ENCODE measurements at regions not wholly inside any gene's neighbourhood (a gene's known extent, or its start where the extent isn't known, plus 50 kb on each side); places are given as distances from the start of the nearest gene placed in this dataset.
"Not testable (repeated sequence)": the region's sequence is repeated elsewhere in the genome, so short reads cannot be mapped to it uniquely, and the experiment has no call there.

DNA sequence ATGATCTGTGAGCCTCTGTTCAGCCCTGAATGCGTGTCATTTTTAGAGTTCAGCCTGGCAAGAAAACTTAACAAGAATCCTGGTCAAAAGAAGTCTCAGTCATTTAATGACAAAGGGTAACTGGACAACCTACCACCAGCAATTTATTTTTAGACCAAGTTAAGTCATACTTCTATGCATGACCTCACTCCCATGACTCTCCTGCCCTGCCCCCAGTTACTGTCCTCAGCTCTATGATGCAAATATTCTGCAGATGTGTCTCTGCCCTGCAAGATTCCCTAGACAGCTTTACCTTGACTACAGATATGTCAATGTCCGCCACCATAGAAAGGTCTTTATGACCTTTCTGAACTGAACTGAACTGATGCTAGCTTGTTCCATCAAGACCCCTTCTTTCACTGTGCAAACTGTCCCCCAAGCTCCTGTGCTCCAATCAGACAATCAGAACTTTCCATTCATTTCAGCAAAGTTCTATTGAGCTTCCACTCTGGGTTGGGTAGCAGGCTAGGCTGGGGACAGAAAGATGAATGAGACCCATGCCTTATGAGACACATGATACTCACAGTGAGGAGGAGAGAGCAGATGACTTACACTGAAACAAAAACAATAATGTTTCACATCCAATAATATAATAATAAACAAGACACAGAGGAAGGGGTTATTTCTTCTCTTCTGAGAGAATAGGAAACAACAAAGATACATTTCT lies 255.7 kb downstream of the NPIPA8 start:
- in situ Hi-C loops (cut with HindIII; ENCODE audit: low pct_unique_long_range_greater_than_20kb, low sequenced_read_pairs); DNase-seq (ENCODE audit: low read depth in 1 of 2, low spot score in 1 of 2): not testable (repeated sequence)

DNA sequence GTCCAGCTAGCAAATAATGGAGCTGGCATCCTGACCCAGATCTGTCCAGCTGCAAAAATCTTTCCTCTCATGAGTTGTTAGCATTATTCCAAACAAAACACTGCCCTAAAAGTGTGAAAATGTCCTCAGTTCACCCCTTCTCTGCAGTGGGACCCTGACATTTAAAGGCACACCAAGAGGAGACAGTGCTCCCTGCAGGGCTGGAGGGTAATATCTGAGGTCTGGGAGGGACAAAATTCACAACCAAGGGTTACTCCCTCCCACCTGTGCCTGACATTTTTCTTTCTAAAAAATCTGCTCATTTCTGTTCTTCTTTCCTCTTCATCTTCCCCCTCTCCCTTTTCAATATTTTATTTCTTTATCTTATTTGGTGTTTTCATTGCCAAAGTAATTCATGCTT lies 258.6 kb downstream of the NPIPA8 start:
- in situ Hi-C loops (cut with HindIII; ENCODE audit: low pct_unique_long_range_greater_than_20kb, low sequenced_read_pairs); DNase-seq (ENCODE audit: low read depth in 1 of 2, low spot score in 1 of 2): not testable (repeated sequence)

DNA sequence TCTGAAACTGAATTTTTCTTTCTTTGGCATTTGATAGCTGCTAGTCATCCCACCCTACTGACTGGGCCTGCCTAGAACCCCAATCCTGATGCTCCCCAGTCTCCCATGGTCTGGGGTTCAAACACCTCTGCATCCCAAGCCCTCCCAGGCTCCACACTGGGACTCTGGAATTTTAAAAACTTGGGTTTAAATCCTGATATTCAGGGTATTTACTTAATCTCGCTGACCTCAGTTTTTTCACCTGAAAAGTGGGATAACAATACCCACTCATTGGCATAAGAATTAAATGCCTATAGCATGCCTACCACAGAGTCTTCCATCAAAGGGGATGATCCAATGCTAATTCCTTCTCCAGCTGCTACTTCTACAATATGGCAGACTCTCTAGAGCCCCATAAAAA lies 264.4 kb downstream of the NPIPA8 start:
- no peak for DNase-seq (ENCODE audit: low read depth in 1 of 2, low spot score in 1 of 2)
- in situ Hi-C loops (cut with HindIII; ENCODE audit: low pct_unique_long_range_greater_than_20kb, low sequenced_read_pairs), result no loop called here
- no peak for TF ChIP-seq JUND (IDR thresholded peaks at IDR 0.05; ENCODE audit: low read depth)

DNA sequence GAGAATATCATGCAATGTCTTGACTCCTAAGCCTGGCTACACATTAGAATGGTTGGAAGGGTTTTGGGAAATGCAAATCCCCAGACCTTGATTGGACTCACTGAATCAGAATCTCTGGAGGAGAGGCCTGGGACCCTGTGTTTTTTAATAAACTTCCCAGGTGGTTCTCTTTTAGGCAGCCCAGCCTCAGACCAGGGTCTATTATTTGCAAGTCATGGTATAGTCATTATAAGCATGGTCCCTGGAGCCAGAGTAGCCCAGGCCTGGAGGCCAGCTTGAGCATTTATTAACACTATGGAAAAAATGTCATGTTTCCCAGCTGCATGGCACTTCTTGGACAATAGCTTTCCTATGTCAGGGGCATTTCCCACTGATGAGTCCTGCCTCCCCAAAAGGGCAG lies 266.9 kb downstream of the NPIPA8 start:
- TF ChIP-seq JUND (IDR thresholded peaks at IDR 0.05; ENCODE audit: low read depth), result no peak
- in situ Hi-C loops (cut with HindIII; ENCODE audit: low pct_unique_long_range_greater_than_20kb, low sequenced_read_pairs), result no loop called here
- no peak for DNase-seq (ENCODE audit: low read depth in 1 of 2, low spot score in 1 of 2)

DNA sequence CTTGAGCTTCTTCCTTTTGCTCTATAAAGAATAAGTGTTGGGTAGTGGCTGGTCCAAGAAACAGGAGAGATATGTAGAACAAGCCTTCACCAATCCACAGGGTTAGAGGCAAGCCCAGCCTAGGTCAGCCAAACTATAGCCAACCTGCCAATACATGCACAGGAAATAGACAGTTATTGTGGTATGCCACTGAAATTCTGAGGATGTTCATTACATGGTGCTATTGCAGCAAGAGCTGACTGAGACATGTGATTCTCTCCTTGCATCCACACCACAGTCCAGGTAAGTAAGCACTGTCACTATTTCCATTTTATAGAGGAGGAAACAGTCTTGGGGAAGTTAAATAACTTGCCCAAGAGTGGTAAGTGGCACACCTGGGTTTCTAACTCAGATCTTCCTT lies 268.1 kb downstream of the NPIPA8 start:
- in situ Hi-C loops (cut with HindIII; ENCODE audit: low pct_unique_long_range_greater_than_20kb, low sequenced_read_pairs), result no loop called here
- no peak for TF ChIP-seq JUND (IDR thresholded peaks at IDR 0.05; ENCODE audit: low read depth)

DNA sequence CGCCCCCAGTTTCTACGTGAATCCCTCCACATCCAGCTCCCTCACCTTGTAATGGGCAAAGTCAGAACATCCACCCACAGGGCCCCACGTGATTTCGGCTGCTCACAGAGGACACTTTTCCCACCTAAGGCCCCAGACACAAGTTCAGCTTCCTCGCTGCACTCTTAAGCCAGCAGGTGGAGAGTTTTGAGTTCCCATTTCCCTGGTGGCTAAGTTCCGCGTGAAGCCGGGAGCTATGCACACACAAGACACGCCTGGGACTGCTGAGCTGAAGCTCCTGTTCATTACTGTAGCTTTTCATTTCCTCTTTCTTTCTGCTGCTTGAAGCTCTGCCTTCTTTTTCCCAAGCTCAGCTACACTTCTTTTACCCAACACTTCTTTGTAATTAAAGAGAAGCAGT lies 273.8 kb downstream of the NPIPA8 start:
- no peak for TF ChIP-seq JUND (IDR thresholded peaks at IDR 0.05; ENCODE audit: low read depth)
- in situ Hi-C loops (cut with HindIII; ENCODE audit: low pct_unique_long_range_greater_than_20kb, low sequenced_read_pairs), result no loop called here
- no peak for DNase-seq (ENCODE audit: low read depth in 1 of 2, low spot score in 1 of 2)

More for the DNA sequence above, 268.1 kb downstream of the NPIPA8 start:
- DNase-seq (ENCODE audit: low read depth in 1 of 2, low spot score in 1 of 2), result no peak

DNA sequence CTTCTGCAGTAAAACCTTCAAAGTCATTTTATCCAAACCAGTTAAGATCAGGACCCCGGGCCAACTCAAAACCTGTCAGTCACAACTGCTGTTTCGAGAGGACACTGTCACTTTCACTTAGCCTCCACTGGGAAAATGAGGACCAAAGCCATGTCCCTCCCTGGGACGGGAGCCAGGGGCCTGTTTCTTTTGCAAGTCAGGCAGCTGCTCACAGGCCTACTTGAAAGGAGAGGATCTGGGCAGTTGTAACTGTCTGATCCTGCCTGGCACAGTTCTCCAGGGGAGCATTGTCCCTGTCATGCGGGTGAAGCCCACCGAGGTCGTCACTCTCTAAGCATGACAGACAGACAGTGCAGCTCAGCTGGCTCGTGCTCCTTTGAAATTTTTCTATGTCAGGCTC lies 276.2 kb downstream of the NPIPA8 start:
- TF ChIP-seq JUND (IDR thresholded peaks at IDR 0.05; ENCODE audit: low read depth), result no peak
- in situ Hi-C loops (cut with HindIII; ENCODE audit: low pct_unique_long_range_greater_than_20kb, low sequenced_read_pairs), result no loop called here
- DNase-seq (ENCODE audit: low read depth in 1 of 2, low spot score in 1 of 2), result no peak

DNA sequence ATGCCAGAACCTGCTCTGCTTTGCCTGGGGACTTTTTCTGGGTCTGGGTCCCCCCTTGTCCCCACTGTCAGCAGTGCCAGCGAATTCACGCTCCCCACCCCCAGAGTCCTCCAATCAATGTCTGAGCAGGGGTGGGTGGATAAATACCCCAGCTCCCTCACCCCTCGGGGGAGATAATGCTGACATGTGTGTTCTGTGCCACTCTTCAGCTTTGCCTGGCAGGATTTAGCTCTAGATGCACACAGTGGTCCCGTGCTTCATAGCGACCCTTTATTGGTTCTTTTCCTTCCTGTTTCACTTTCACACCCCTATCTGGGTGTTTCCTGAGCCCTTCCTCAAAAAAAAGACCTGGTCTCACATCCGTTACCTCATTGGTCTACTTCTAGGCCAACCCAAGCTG lies 277.0 kb downstream of the NPIPA8 start:
- DNase-seq (ENCODE audit: low read depth in 1 of 2, low spot score in 1 of 2), result no peak
- no peak for TF ChIP-seq JUND (IDR thresholded peaks at IDR 0.05; ENCODE audit: low read depth)
- in situ Hi-C loops (cut with HindIII; ENCODE audit: low pct_unique_long_range_greater_than_20kb, low sequenced_read_pairs), result no loop called here

DNA sequence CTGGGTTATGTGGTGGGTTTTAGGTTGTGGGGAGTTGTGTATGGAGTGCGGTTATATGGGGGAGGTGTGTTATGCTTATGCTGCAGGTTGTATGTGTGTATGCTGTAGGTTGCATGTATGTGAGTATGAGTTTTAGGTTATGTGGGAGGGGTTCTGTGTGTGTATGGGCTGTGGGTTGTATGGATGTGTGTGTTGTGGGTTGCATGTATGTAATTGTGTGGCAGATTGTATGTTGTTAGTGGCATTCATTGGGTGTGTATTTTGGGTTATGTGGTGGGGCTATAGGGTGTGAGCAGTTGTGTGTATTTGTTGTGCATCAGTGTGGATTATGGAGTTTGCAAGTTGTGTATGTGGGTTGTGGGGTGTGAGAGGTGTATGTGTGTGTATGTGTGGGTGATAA lies 277.4 kb downstream of the NPIPA8 start:
- no peak for TF ChIP-seq JUND (IDR thresholded peaks at IDR 0.05; ENCODE audit: low read depth)
- DNase-seq (ENCODE audit: low read depth in 1 of 2, low spot score in 1 of 2), result no peak
- in situ Hi-C loops (cut with HindIII; ENCODE audit: low pct_unique_long_range_greater_than_20kb, low sequenced_read_pairs), result no loop called here

DNA sequence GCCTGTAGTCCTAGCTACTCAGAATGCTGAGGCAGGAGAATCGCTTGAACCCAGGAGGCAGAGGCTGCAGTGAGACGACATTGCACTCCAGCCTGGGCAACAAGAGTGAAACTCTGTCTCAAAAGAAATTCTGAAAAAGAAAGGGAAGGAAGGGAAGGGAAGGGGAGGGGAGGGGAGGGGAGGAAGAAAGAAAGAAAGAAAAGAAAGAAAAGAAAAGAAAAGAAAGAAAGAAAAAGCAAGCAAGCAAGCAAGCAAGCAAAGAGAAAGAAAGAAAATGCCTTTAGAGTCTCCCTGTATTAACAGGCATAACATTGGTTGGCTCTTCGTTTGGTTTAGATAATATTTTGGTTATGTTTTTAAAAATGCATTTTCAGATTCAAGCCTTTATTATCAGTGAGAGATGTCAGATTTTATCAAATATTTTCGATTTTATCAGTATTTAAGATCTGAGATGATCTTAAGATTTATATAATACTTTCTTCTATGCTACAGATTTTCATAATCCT lies 281.1 kb downstream of the NPIPA8 start:
- no peak for TF ChIP-seq JUND (IDR thresholded peaks at IDR 0.05; ENCODE audit: low read depth)
- in situ Hi-C loops (cut with HindIII; ENCODE audit: low pct_unique_long_range_greater_than_20kb, low sequenced_read_pairs), result no loop called here
- no peak for DNase-seq (ENCODE audit: low read depth in 1 of 2, low spot score in 1 of 2)

DNA sequence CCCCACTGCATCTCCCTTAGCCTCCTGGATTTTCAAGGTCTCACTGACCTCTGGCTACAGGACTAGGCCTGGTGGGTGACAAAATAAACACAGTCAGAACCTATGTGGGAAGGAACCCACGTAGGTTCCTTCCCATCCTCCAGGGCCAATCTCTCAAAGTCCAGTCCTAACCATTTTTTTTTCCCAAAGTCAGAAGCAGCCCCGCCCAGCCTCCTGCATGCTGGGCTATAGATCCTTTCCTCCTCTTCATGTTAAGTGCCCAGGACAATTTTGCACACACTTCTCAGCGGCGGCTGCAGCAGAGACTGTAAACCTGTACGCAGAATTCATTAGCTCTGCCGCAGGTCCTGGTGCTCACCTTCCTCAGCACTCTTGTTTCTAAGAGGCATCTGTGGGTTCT lies 285.8 kb downstream of the NPIPA8 start:
- TF ChIP-seq JUND (IDR thresholded peaks at IDR 0.05; ENCODE audit: low read depth), result no peak

DNA sequence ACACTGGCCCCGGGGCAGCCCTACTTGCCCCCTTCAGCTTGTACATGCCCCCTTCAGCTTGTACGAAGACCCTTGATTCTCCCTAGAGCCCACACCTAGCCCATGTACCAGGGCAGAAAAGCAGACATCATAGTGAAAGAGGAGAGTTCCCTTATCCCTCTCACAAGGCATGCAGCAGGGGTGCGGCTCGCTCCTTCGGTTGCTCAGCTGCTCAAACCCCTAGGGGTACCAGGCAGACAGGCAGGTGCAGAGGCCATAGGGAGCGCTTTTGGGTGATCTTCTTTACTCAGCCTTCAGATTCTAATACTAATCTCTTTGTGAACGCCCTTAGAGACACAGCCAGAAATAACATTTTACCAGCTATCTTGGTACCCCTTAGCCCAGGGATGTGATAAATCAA lies 286.3 kb downstream of the NPIPA8 start:
- no peak for TF ChIP-seq JUND (IDR thresholded peaks at IDR 0.05; ENCODE audit: low read depth)
- DNase-seq (ENCODE audit: low read depth in 1 of 2, low spot score in 1 of 2), result no peak
- in situ Hi-C loops (cut with HindIII; ENCODE audit: low pct_unique_long_range_greater_than_20kb, low sequenced_read_pairs), result no loop called here

More for the DNA sequence above, 285.8 kb downstream of the NPIPA8 start:
- no peak for DNase-seq (ENCODE audit: low read depth in 1 of 2, low spot score in 1 of 2)
- in situ Hi-C loops (cut with HindIII; ENCODE audit: low pct_unique_long_range_greater_than_20kb, low sequenced_read_pairs), result no loop called here

DNA sequence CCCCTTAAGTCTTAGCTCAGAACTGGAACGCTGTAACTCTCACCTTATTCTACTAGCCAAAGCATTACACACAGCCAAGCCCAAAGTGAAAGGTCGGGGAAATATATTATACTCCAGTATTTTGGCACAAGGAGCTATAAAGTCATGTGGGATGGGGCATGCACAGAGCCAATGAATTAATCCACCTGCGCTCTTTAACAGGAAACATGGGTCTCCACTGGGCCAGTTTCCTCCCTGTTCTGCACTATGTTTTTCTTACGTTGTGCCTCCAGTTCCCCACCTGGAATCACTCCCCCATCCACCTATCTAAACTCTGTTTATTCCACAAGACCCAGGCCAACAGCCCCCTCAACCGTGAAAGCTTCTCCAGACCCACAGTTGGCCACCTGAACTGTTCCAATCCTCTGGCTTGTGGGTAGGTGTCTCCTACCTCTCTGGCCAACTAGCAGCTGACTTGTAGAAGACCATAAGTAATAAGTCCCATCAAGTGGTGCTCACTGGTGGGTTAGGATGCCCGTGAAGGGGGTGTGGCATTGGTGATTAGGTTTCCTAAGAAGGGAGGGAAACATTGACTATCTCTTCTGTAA lies 286.9 kb downstream of the NPIPA8 start:
- DNase-seq (ENCODE audit: low read depth in 1 of 2, low spot score in 1 of 2), result no peak
- TF ChIP-seq JUND (IDR thresholded peaks at IDR 0.05; ENCODE audit: low read depth), result no peak
- in situ Hi-C loops (cut with HindIII; ENCODE audit: low pct_unique_long_range_greater_than_20kb, low sequenced_read_pairs), result no loop called here
